HAP-1 (cell line): ENCODE measurements at regions not wholly inside any gene's neighbourhood (a gene's known extent, or its start where the extent isn't known, plus 50 kb on each side); places are given as distances from the start of the nearest gene placed in this dataset.

Experiments
- DNase-seq, 2 experiments: peaks; one replicate each; pipeline ENCODE4 v3.0.0-alpha.2; 2016 to 2020; ENCODE audit warnings: low spot score in 2 of 2
- H3K27me3 ChIP-seq: fragments of 250-450 bp; sonication (Bioruptor Pico); 2 replicates; pipeline ENCODE4 v1.5.1; 2020; ENCODE audit warnings: low read depth, mild to moderate bottlenecking, moderate library complexity
- H3K36me3 ChIP-seq: fragments of 250-450 bp; sonication (Bioruptor Pico); replicated peaks from 2 replicates; pipeline ENCODE4 v1.5.1; 2020; ENCODE audit warnings: mild to moderate bottlenecking
- H3K4me1 ChIP-seq: fragments of 250-450 bp; sonication (Bioruptor Pico); 2 replicates; pipeline ENCODE4 v1.5.1; 2020; ENCODE audit warnings: mild to moderate bottlenecking
- H3K4me3 ChIP-seq: fragments of 250-450 bp; sonication (Bioruptor Pico); 2 replicates; pipeline ENCODE4 v1.5.1; 2020; ENCODE audit warnings: mild to moderate bottlenecking, moderate library complexity
- H3K9me3 ChIP-seq: fragments of 250-450 bp; sonication (Bioruptor Pico); 2 replicates; pipeline ENCODE4 v1.5.1; 2020; ENCODE audit warnings: mild to moderate bottlenecking, moderate library complexity
- in situ Hi-C: fragments of 300-500 bp; cut with MboI; formaldehyde crosslinking; loops from 3 replicates; pipeline ENCODE4 v1.14.3; 2020; ENCODE audit warnings: low sequenced_read_pairs, inconsistent platforms, mixed read lengths

DNA sequence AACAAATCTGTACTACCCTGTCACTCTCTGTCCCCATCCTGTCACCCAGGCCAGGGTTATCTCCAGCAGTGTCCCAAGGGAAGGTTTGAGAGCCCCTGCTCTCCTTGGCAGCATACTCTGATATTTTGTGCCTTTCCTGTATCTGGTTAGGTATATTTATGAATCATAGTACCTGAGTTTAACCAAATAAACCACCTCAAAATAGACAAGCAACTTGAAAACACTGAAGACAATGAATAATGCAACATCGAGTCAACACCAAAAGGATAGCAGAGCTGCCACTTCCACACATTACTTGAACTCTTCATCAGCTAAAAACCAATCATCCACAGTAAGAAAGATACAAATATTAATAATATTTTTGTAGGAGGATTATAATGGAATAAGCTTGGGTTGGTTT is 142.6 kb upstream of the TAB2 start:
- H3K4me1 ChIP-seq = no peaks in the 10 kb centered on the region
- no peaks in the 10 kb centered on the region for H3K36me3 ChIP-seq
- no peak overlapping the region for H3K4me3 ChIP-seq
- no peaks in the 10 kb centered on the region for H3K27me3 ChIP-seq
- in situ Hi-C loops = no loop called here
- DNase-seq = no peak
- H3K9me3 ChIP-seq = no peaks in the 10 kb centered on the region

- DNase-seq = no peak
- no peak overlapping the region for H3K4me3 ChIP-seq
- H3K9me3 ChIP-seq = no peaks in the 10 kb centered on the region
- no peaks in the 10 kb centered on the region for H3K4me1 ChIP-seq
- no peaks in the 10 kb centered on the region for H3K27me3 ChIP-seq
- in situ Hi-C loops = no loop called here
- no peaks in the 10 kb centered on the region for H3K36me3 ChIP-seq
Observed at GRCh38 chr6:149176971-149177667, 140.4 kb upstream of the TAB2 start.

GRCh38 chr6:149179431-149179830 is 138.1 kb upstream of the TAB2 start:
- peak in 1 of 2 experiments; percentile 6 for DNase-seq
- H3K4me1 ChIP-seq = no peaks in the 10 kb centered on the region
- in situ Hi-C loops = no loop called here
- no peaks in the 10 kb centered on the region for H3K27me3 ChIP-seq
- H3K9me3 ChIP-seq = no peaks in the 10 kb centered on the region
- no peak overlapping the region for H3K4me3 ChIP-seq
- H3K36me3 ChIP-seq = no peaks in the 10 kb centered on the region

DNA sequence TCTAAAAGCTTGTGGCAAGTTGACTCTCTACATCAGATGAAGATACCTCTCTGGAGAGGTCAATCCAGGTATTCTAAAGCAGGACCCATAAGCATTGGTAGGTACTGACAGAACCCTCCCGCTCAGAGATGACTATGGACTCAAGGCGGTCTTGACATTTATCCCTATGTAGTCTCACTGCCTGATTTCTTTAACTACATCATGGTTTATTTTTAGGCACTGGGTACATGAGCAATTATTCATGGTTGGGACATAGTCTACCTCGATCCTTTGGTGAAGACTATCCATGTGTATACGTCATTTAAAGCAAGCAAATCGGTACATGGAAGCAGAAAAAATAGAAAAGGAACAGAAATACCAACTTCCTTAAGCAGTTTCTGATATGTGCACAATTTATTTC is 136.2 kb upstream of the TAB2 start:
- Histone ChIP-seq H3K9me3 (no peaks in the 10 kb centered on the region), H3K4me1 (no peaks in the 10 kb centered on the region), H3K36me3 (no peaks in the 10 kb centered on the region), H3K27me3 (0 out of 2 replicates have a peak, but pooled peaks cover 3% of the 10 kb centered on the region), H3K4me3 (no peak overlapping the region)
- in situ Hi-C loops = no loop called here
- DNase-seq = no peak

- Histone ChIP-seq H3K4me3 (no peak overlapping the region), H3K27me3 (0 out of 2 replicates have a peak, but pooled peaks cover 3% of the 10 kb centered on the region), H3K4me1 (no peaks in the 10 kb centered on the region), H3K36me3 (no peaks in the 10 kb centered on the region), H3K9me3 (no peaks in the 10 kb centered on the region)
- in situ Hi-C loops = no loop called here
- DNase-seq = no peak
Observed at GRCh38 chr6:149182262-149182661, 135.2 kb upstream of the TAB2 start.

DNA sequence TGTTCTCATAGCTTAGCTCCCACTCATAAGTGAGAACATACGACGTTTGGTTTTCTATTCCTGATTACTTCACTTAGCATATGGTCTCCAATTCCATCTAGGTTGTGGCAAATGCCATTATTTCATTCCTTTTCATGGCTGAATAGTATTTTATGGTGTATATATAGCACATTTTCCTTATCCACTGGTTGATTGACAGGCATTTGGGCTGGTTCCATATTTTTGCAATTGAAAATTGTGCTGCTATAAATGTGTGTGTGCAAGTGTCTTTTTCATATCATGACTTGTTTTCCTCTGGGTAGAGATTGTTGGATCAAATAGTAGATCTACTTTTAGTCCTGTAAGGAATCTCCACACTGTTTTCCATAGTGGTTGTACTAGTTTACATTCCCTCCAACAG is 133.0 kb upstream of the TAB2 start:
- H3K9me3 ChIP-seq = no peaks in the 10 kb centered on the region
- no peaks in the 10 kb centered on the region for H3K4me1 ChIP-seq
- in situ Hi-C loops = no loop called here
- no peak for DNase-seq
- no peak overlapping the region for H3K4me3 ChIP-seq
- 0 out of 2 replicates have a peak, but pooled peaks cover 3% of the 10 kb centered on the region for H3K27me3 ChIP-seq
- no peaks in the 10 kb centered on the region for H3K36me3 ChIP-seq

GRCh38 chr6:149185799-149186357 is 131.6 kb upstream of the TAB2 start:
- Histone ChIP-seq H3K9me3 (no peaks in the 10 kb centered on the region), H3K4me1 (no peaks in the 10 kb centered on the region), H3K4me3 (no peak overlapping the region), H3K27me3 (0 out of 2 replicates have a peak, but pooled peaks cover 3% of the 10 kb centered on the region), H3K36me3 (no peaks in the 10 kb centered on the region)
- DNase-seq = no peak
- in situ Hi-C loops = no loop called here

- Histone ChIP-seq H3K9me3 (no peaks in the 10 kb centered on the region), H3K36me3 (no peaks in the 10 kb centered on the region), H3K4me1 (no peaks in the 10 kb centered on the region), H3K27me3 (0 out of 2 replicates have a peak, but pooled peaks cover 3% of the 10 kb centered on the region), H3K4me3 (no peak overlapping the region)
- in situ Hi-C loops = no loop called here
- DNase-seq = no peak
Observed at GRCh38 chr6:149186873-149187272, 130.6 kb upstream of the TAB2 start.

GRCh38 chr6:149190224-149190831 is 127.2 kb upstream of the TAB2 start:
- no peaks in the 10 kb centered on the region for H3K4me1 ChIP-seq
- H3K36me3 ChIP-seq = no peaks in the 10 kb centered on the region
- in situ Hi-C loops = no loop called here
- H3K4me3 ChIP-seq = no peak overlapping the region
- H3K27me3 ChIP-seq = 0 out of 2 replicates have a peak, but pooled peaks cover under 1% of the 10 kb centered on the region
- no peaks in the 10 kb centered on the region for H3K9me3 ChIP-seq
- DNase-seq = peak in 1 of 2 experiments; percentile 62

DNA sequence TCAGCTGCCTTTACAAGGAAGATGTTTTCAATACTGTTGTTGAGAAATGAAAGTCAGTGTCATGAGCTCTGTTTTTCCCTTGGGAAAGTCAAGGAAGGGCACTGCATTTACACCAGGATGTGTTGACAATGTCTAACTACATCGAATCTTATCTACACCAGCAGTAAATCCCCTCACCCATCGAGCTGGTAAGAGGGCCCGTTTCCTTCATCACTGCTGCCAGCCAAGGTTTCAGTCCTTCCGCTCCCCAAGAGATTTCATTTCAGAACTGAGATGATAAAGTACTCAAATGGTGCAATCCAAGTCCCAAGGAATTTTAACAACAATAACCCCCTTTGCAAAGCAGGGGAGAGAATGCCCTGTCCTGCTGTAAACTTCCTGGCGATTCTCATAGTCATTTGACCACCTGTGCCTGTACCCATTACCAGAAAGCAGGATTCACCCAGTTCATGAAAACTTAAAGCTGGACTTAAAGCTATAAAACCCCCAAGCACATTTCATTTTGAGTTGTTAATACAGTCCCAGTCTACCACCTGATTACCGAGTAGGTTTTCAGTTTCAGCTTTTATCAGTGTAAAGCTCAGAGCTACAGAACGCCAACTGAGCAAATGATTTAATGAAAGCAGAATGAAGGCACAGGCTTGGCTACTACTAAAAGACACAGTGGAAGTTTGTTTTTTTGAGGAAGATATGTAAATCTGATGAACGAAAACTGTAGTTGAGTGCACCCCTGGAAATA is 122.5 kb upstream of the TAB2 start:
- DNase-seq = no peak
- H3K27me3 ChIP-seq = no peaks in the 10 kb centered on the region
- no peak overlapping the region for H3K4me3 ChIP-seq
- in situ Hi-C loops = no loop called here
- H3K36me3 ChIP-seq = no peaks in the 10 kb centered on the region
- H3K4me1 ChIP-seq = no peaks in the 10 kb centered on the region; the same call in 1 of the 2 replicates
- 0 out of 2 replicates have a peak, but pooled peaks cover 2% of the 10 kb centered on the region for H3K9me3 ChIP-seq

DNA sequence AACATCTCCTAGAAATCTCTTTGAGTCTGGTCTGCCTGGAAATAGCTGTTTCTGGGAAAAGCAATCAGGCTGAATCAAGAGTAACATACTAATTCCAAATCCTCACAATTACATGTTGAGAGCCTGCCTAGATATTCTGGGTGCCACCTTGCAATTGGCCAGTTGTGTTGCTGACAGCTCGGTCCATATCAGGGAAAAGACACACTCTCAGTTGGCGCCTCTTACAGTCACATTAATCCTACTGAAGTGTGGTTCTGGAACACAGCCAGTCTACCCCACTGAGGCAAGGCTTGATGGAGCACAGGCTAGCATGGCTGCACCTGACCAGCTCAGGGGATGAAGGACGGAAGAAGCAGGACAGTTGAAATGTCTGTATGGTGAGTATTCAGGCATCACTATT is 121.4 kb upstream of the TAB2 start:
- Histone ChIP-seq H3K36me3 (no peaks in the 10 kb centered on the region), H3K4me3 (no peak overlapping the region), H3K9me3 (0 out of 2 replicates have a peak, but pooled peaks cover 2% of the 10 kb centered on the region), H3K27me3 (no peaks in the 10 kb centered on the region), H3K4me1 (no peaks in the 10 kb centered on the region; the same call in 1 of the 2 replicates)
- in situ Hi-C loops = no loop called here
- no peak for DNase-seq

GRCh38 chr6:149197482-149197881 is 120.0 kb upstream of the TAB2 start:
- Histone ChIP-seq H3K36me3 (no peaks in the 10 kb centered on the region), H3K27me3 (no peaks in the 10 kb centered on the region), H3K4me1 (no peaks in the 10 kb centered on the region; the same call in 1 of the 2 replicates), H3K9me3 (0 out of 2 replicates have a peak, but pooled peaks cover 2% of the 10 kb centered on the region), H3K4me3 (no peak overlapping the region)
- no peak for DNase-seq
- in situ Hi-C loops = no loop called here

DNA sequence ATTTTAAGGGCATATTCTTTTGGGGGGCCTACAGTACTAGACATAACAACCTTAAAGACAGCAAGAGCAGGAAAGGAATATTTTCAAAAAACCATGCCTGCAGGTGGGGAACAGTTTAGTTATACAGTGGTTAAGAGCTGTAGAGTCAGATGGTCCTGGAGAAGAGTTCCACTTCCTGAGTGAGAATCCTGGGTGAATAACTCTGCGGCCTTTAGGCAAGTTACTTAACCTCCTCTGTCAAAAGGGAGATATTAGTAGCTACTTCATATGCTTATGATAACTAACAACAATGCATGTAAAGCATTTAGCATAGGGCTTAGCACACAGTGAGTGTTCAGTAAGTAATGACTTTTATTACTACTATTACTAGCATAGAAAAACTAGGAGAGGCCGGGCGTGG is 119.2 kb upstream of the TAB2 start:
- Histone ChIP-seq H3K27me3 (no peaks in the 10 kb centered on the region), H3K4me1 (no peaks in the 10 kb centered on the region; the same call in 1 of the 2 replicates), H3K9me3 (0 out of 2 replicates have a peak, but pooled peaks cover 2% of the 10 kb centered on the region), H3K4me3 (no peak overlapping the region), H3K36me3 (no peaks in the 10 kb centered on the region)
- DNase-seq = no peak
- in situ Hi-C loops = no loop called here
